ENCODE measurements at regions not wholly inside any gene's neighbourhood (a gene's known extent, or its start where the extent isn't known, plus 50 kb on each side); places are given as distances from the start of the nearest gene placed in this dataset.

DNA sequence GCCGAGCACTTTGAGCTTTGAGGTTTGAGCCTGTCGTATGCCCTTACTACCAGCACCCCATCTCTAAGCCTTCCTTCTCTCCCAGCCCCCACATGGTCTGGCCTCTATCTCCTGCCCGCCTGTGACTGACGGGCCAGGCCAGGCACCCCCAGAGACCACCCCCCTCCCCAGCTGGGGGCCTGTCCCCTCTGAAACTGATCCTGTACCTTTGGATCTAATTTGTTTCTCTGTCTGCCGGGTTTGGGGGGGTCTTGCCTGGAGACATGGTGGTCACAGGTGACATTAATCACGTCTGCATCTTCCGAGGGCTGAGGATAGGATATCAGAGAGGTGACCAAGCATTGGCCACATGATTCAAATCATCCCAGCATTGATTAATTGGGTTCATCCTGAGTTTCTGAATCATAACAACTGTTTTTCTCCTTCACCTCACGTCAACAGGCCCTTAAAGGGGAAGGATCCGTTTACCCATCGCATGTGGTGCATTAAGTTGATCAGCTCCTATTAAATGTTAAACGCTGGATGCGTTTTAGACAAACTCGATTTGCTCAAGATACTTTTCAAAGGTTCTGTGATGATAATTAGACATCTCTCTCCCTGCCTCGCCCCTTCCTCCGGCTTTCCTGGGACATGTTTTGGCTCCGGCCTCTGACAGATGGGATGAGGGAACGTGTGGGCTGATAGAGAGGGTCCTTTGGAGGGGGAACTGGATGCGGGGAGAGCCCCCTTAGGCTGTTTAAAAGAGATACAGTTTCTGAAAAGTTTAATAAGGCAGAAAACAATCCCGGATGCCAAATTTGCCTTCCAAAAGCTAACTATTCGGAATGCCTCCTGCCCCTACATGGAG, 63.3 kb upstream of the TBX3 start:
- Histone ChIP-seq H3K9ac (ENCODE audit: low read length) (no peak overlapping the region), H3K79me2 (replicated peaks; ENCODE audit: insufficient read depth, low read length) (no peaks in the 10 kb centered on the region), H3K4me3 (ENCODE audit: low read length) (no peak overlapping the region), H4K20me1 (ENCODE audit: insufficient read depth) (no peaks in the 10 kb centered on the region), H3K9me3 (ENCODE audit: low read length) (no peaks in the 10 kb centered on the region), H3F3A (ENCODE audit: insufficient read depth, low read length, poor library complexity, severe bottlenecking) (no peaks in the 10 kb centered on the region), H3K9me2 (ENCODE audit: insufficient read depth, low read length) (no peaks in the 10 kb centered on the region), H3K27ac (ENCODE audit: low read length) (no peak overlapping the region), H3K4me2 (ENCODE audit: low read length) (no peak overlapping the region), H3K36me3 (ENCODE audit: insufficient read depth, low read length) (no peaks in the 10 kb centered on the region), H3K27me3 (ENCODE audit: insufficient read depth, low read depth, low read length) (no peaks in the 10 kb centered on the region), H2AFZ (ENCODE audit: low read depth, low read length) (no peak overlapping the region)
- TF ChIP-seq EZH2 (IDR thresholded peaks at IDR 0.05; ENCODE audit: borderline replicate concordance, insufficient read depth, low read length, poor library complexity, severe bottlenecking) (no peak), MXI1 (conservative IDR thresholded peaks at IDR 0.05; ENCODE audit: poor library complexity, severe bottlenecking) (no peak), SMC3 (conservative IDR thresholded peaks at IDR 0.05; ENCODE audit: poor library complexity) (no peak)

DNA sequence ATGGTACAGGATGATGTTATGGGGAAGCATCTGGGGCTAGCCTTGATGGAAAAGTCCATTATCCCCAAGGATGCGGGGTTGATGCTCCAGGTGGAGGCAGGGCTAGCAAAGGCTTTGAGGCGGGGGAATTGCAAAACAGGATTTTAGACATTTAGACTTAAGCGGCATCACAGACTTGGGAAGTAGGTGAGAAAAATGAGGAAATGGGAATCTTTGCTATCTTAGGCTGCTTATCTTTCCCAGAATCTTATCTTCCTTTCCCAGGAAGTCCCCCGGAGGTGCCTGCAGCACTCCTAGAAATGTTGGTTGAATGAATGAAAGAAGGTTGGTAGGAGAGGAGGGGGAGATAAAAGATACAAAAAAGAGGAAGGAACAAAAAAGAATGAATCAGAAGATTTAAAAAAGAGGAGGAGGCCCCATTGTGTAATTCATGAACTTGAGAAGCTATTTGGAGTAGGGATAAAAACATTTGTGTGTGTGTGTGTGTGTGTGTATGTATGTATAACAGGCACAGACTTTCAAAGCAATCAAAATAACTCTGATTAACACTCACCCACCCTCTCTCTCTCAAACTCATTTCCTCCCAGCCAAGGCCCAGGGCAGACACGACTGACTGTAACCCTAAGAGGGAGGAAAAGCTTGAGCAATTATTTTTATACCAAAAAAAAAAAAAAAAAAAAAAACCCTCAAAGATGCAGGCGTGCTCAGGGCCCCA, 62.5 kb upstream of the TBX3 start:
- H4K20me1 ChIP-seq (ENCODE audit: insufficient read depth) = no peaks in the 10 kb centered on the region
- no peak overlapping the region for H3K9ac ChIP-seq (ENCODE audit: low read length)
- H3K9me3 ChIP-seq (ENCODE audit: low read length) = no peaks in the 10 kb centered on the region
- H3K27me3 ChIP-seq (ENCODE audit: insufficient read depth, low read depth, low read length) = no peaks in the 10 kb centered on the region
- no peak overlapping the region for H3K27ac ChIP-seq (ENCODE audit: low read length)
- no peak overlapping the region for H2AFZ ChIP-seq (ENCODE audit: low read depth, low read length)
- H3K4me3 ChIP-seq (ENCODE audit: low read length) = no peak overlapping the region
- H3K36me3 ChIP-seq (ENCODE audit: insufficient read depth, low read length) = no peaks in the 10 kb centered on the region
- H3K79me2 ChIP-seq (replicated peaks; ENCODE audit: insufficient read depth, low read length) = no peaks in the 10 kb centered on the region
- TF ChIP-seq SMC3 (conservative IDR thresholded peaks at IDR 0.05; ENCODE audit: poor library complexity) = no peak
- no peak for TF ChIP-seq TAF1 (IDR thresholded peaks at IDR 0.05; ENCODE audit: low read depth)
- TF ChIP-seq RAD21 (conservative IDR thresholded peaks at IDR 0.05) = no peak
- TF ChIP-seq POLR2AphosphoS5 (IDR thresholded peaks at IDR 0.05) = no peak
- no peaks in the 10 kb centered on the region for H3F3A ChIP-seq (ENCODE audit: insufficient read depth, low read length, poor library complexity, severe bottlenecking)
- no peak overlapping the region for H3K4me2 ChIP-seq (ENCODE audit: low read length)
- no peaks in the 10 kb centered on the region for H3K9me2 ChIP-seq (ENCODE audit: insufficient read depth, low read length)

DNA sequence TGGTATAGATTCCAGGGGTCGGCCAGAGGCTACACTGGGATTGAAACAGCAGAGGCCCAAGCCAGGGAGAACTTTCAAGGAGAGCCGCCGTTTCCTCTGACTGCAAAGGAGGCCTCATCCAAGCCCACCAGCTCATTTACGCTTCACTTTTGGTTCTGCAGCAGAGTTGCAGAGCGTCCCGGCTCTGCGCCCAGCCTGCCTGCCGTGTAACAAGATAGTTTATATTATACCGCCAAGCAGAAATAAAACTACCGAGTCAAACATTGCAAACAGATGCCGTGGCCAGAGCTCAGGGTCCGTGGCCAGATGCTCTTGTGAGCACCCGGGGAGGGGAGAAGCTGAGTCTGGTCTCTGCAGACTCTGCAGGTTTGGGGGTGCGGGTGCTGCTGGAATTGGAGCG, 60.7 kb upstream of the TBX3 start:
- TF ChIP-seq TAF1 (IDR thresholded peaks at IDR 0.05; ENCODE audit: low read depth) = no peak
- no peak for TF ChIP-seq MXI1 (conservative IDR thresholded peaks at IDR 0.05; ENCODE audit: poor library complexity, severe bottlenecking)
- no peak for TF ChIP-seq POLR2AphosphoS5 (IDR thresholded peaks at IDR 0.05)
- TF ChIP-seq EP300 (conservative IDR thresholded peaks at IDR 0.05; ENCODE audit: poor library complexity, severe bottlenecking) = no peak
- TF ChIP-seq, protein P1, sequence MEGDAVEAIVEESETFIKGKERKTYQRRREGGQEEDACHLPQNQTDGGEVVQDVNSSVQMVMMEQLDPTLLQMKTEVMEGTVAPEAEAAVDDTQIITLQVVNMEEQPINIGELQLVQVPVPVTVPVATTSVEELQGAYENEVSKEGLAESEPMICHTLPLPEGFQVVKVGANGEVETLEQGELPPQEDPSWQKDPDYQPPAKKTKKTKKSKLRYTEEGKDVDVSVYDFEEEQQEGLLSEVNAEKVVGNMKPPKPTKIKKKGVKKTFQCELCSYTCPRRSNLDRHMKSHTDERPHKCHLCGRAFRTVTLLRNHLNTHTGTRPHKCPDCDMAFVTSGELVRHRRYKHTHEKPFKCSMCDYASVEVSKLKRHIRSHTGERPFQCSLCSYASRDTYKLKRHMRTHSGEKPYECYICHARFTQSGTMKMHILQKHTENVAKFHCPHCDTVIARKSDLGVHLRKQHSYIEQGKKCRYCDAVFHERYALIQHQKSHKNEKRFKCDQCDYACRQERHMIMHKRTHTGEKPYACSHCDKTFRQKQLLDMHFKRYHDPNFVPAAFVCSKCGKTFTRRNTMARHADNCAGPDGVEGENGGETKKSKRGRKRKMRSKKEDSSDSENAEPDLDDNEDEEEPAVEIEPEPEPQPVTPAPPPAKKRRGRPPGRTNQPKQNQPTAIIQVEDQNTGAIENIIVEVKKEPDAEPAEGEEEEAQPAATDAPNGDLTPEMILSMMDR (IDR thresholded peaks at IDR 0.05; ENCODE audit: poor library complexity, severe bottlenecking) = no peak
- TF ChIP-seq, protein P2, sequence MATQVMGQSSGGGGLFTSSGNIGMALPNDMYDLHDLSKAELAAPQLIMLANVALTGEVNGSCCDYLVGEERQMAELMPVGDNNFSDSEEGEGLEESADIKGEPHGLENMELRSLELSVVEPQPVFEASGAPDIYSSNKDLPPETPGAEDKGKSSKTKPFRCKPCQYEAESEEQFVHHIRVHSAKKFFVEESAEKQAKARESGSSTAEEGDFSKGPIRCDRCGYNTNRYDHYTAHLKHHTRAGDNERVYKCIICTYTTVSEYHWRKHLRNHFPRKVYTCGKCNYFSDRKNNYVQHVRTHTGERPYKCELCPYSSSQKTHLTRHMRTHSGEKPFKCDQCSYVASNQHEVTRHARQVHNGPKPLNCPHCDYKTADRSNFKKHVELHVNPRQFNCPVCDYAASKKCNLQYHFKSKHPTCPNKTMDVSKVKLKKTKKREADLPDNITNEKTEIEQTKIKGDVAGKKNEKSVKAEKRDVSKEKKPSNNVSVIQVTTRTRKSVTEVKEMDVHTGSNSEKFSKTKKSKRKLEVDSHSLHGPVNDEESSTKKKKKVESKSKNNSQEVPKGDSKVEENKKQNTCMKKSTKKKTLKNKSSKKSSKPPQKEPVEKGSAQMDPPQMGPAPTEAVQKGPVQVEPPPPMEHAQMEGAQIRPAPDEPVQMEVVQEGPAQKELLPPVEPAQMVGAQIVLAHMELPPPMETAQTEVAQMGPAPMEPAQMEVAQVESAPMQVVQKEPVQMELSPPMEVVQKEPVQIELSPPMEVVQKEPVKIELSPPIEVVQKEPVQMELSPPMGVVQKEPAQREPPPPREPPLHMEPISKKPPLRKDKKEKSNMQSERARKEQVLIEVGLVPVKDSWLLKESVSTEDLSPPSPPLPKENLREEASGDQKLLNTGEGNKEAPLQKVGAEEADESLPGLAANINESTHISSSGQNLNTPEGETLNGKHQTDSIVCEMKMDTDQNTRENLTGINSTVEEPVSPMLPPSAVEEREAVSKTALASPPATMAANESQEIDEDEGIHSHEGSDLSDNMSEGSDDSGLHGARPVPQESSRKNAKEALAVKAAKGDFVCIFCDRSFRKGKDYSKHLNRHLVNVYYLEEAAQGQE (IDR thresholded peaks at IDR 0.05; ENCODE audit: borderline replicate concordance) = no peak
- no peak for TF ChIP-seq EZH2 (IDR thresholded peaks at IDR 0.05; ENCODE audit: borderline replicate concordance, insufficient read depth, low read length, poor library complexity, severe bottlenecking)
- no peak for TF ChIP-seq SMC3 (conservative IDR thresholded peaks at IDR 0.05; ENCODE audit: poor library complexity)
- TF ChIP-seq RAD21 (conservative IDR thresholded peaks at IDR 0.05) = no peak
- Histone ChIP-seq H3K27ac (ENCODE audit: low read length) (no peak overlapping the region), H3F3A (ENCODE audit: insufficient read depth, low read length, poor library complexity, severe bottlenecking) (no peaks in the 10 kb centered on the region), H3K9me2 (ENCODE audit: insufficient read depth, low read length) (no peaks in the 10 kb centered on the region), H3K9me3 (ENCODE audit: low read length) (no peaks in the 10 kb centered on the region), H3K36me3 (ENCODE audit: insufficient read depth, low read length) (no peaks in the 10 kb centered on the region), H3K27me3 (ENCODE audit: insufficient read depth, low read depth, low read length) (no peaks in the 10 kb centered on the region), H3K4me3 (ENCODE audit: low read length) (no peak overlapping the region), H2AFZ (ENCODE audit: low read depth, low read length) (no peak overlapping the region), H3K9ac (ENCODE audit: low read length) (no peak overlapping the region), H3K4me2 (ENCODE audit: low read length) (no peak overlapping the region), H3K79me2 (replicated peaks; ENCODE audit: insufficient read depth, low read length) (no peaks in the 10 kb centered on the region), H4K20me1 (ENCODE audit: insufficient read depth) (no peaks in the 10 kb centered on the region)
